ENCODE measurements at regions not wholly inside any gene's neighbourhood (a gene's known extent, or its start where the extent isn't known, plus 50 kb on each side); places are given as distances from the start of the nearest gene placed in this dataset.
"Not testable (repeated sequence)": the region's sequence is repeated elsewhere in the genome, so short reads cannot be mapped to it uniquely, and the experiment has no call there.

- H3K4me2 ChIP-seq (ENCODE audit: extremely low read depth, insufficient read depth, low read length), result no peak overlapping the region
- H4K20me1 ChIP-seq (ENCODE audit: control insufficient read depth, extremely low read depth, insufficient read depth, low read length), result no peaks in the 10 kb centered on the region
- no peak for DNase-seq (ENCODE audit: low read depth in 2 of 2)
- H3K4me3 ChIP-seq (replicated peaks in 1 of 4; ENCODE audit: control extremely low read depth in 1 of 4, insufficient read depth in 1 of 4, low read depth in 3 of 4, low read length in 4 of 4), result no peak overlapping the region
- no peaks in the 10 kb centered on the region for H3K36me3 ChIP-seq (ENCODE audit: control insufficient read depth, insufficient read depth, low read length)
- peaks cover 4% of the 10 kb centered on the region for H3K27me3 ChIP-seq (ENCODE audit: control insufficient read depth, insufficient read depth, low read length)
- no peaks in the 10 kb centered on the region for H3K9me3 ChIP-seq (ENCODE audit: control insufficient read depth, insufficient read depth, low read depth, low read length)
- TF ChIP-seq EZH2 (IDR thresholded peaks at IDR 0.05; ENCODE audit: low read length, missing control alignments) (no peak), CTCF (conservative IDR thresholded peaks at IDR 0.05 in 1 of 2, IDR thresholded peaks at IDR 0.05 in 1 of 2; ENCODE audit: low read depth in 1 of 2, low read length in 2 of 2) (no peak)
- no peaks in the 10 kb centered on the region for H3K4me1 ChIP-seq (ENCODE audit: control insufficient read depth, extremely low read depth, insufficient read depth, low read length)
- no peak overlapping the region for H2AFZ ChIP-seq (ENCODE audit: low read length)
- H3K27ac ChIP-seq (ENCODE audit: insufficient read depth, low read length), result no peak overlapping the region
- no peak overlapping the region for H3K9ac ChIP-seq (ENCODE audit: insufficient read depth, low read length)
- H3K79me2 ChIP-seq (ENCODE audit: control insufficient read depth, insufficient read depth, low read length), result no peaks in the 10 kb centered on the region
Observed at GRCh38 chr7:76142861-76143260, 58.8 kb upstream of the SRRM3 start.

GRCh38 chr7:76144664-76145270, 56.9 kb upstream of the SRRM3 start:
- H3K79me2 ChIP-seq (ENCODE audit: control insufficient read depth, insufficient read depth, low read length); H3K36me3 ChIP-seq (ENCODE audit: control insufficient read depth, insufficient read depth, low read length); H4K20me1 ChIP-seq (ENCODE audit: control insufficient read depth, extremely low read depth, insufficient read depth, low read length); H3K4me1 ChIP-seq (ENCODE audit: control insufficient read depth, extremely low read depth, insufficient read depth, low read length); DNase-seq (ENCODE audit: low read depth in 2 of 2); H3K9me3 ChIP-seq (ENCODE audit: control insufficient read depth, insufficient read depth, low read depth, low read length); H3K4me3 ChIP-seq (replicated peaks in 1 of 4; ENCODE audit: control extremely low read depth in 1 of 4, insufficient read depth in 1 of 4, low read depth in 3 of 4, low read length in 4 of 4); H3K9ac ChIP-seq (ENCODE audit: insufficient read depth, low read length); H3K27me3 ChIP-seq (ENCODE audit: control insufficient read depth, insufficient read depth, low read length); H2AFZ ChIP-seq (ENCODE audit: low read length); H3K4me2 ChIP-seq (ENCODE audit: extremely low read depth, insufficient read depth, low read length); H3K27ac ChIP-seq (ENCODE audit: insufficient read depth, low read length): not testable (repeated sequence)

GRCh38 chr7:76146374-76146773, 55.3 kb upstream of the SRRM3 start:
- no peaks in the 10 kb centered on the region for H3K79me2 ChIP-seq (ENCODE audit: control insufficient read depth, insufficient read depth, low read length)
- H2AFZ ChIP-seq (ENCODE audit: low read length), result no peak overlapping the region
- H3K27me3 ChIP-seq (ENCODE audit: control insufficient read depth, insufficient read depth, low read length), result peaks cover 5% of the 10 kb centered on the region
- no peaks in the 10 kb centered on the region for H3K36me3 ChIP-seq (ENCODE audit: control insufficient read depth, insufficient read depth, low read length)
- H3K9me3 ChIP-seq (ENCODE audit: control insufficient read depth, insufficient read depth, low read depth, low read length), result no peaks in the 10 kb centered on the region
- no peak overlapping the region for H3K9ac ChIP-seq (ENCODE audit: insufficient read depth, low read length)
- TF ChIP-seq EZH2 (IDR thresholded peaks at IDR 0.05; ENCODE audit: low read length, missing control alignments) (no peak), CTCF (conservative IDR thresholded peaks at IDR 0.05 in 1 of 2, IDR thresholded peaks at IDR 0.05 in 1 of 2; ENCODE audit: low read depth in 1 of 2, low read length in 2 of 2) (no peak)
- no peaks in the 10 kb centered on the region for H4K20me1 ChIP-seq (ENCODE audit: control insufficient read depth, extremely low read depth, insufficient read depth, low read length)
- H3K4me1 ChIP-seq (ENCODE audit: control insufficient read depth, extremely low read depth, insufficient read depth, low read length), result no peaks in the 10 kb centered on the region
- H3K27ac ChIP-seq (ENCODE audit: insufficient read depth, low read length), result no peak overlapping the region
- DNase-seq (ENCODE audit: low read depth in 2 of 2), result no peak
- H3K4me3 ChIP-seq (replicated peaks in 1 of 4; ENCODE audit: control extremely low read depth in 1 of 4, insufficient read depth in 1 of 4, low read depth in 3 of 4, low read length in 4 of 4), result no peak overlapping the region
- H3K4me2 ChIP-seq (ENCODE audit: extremely low read depth, insufficient read depth, low read length), result no peak overlapping the region

GRCh38 chr7:76148947-76149346, 52.7 kb upstream of the SRRM3 start:
- not testable (repeated sequence) for H3K9me3 ChIP-seq (ENCODE audit: control insufficient read depth, insufficient read depth, low read depth, low read length); H3K27ac ChIP-seq (ENCODE audit: insufficient read depth, low read length); H3K9ac ChIP-seq (ENCODE audit: insufficient read depth, low read length); H2AFZ ChIP-seq (ENCODE audit: low read length); H3K79me2 ChIP-seq (ENCODE audit: control insufficient read depth, insufficient read depth, low read length); H3K4me2 ChIP-seq (ENCODE audit: extremely low read depth, insufficient read depth, low read length); H3K4me3 ChIP-seq (replicated peaks in 1 of 4; ENCODE audit: control extremely low read depth in 1 of 4, insufficient read depth in 1 of 4, low read depth in 3 of 4, low read length in 4 of 4); H4K20me1 ChIP-seq (ENCODE audit: control insufficient read depth, extremely low read depth, insufficient read depth, low read length); H3K27me3 ChIP-seq (ENCODE audit: control insufficient read depth, insufficient read depth, low read length); H3K4me1 ChIP-seq (ENCODE audit: control insufficient read depth, extremely low read depth, insufficient read depth, low read length); H3K36me3 ChIP-seq (ENCODE audit: control insufficient read depth, insufficient read depth, low read length); DNase-seq (ENCODE audit: low read depth in 2 of 2)

All from fibroblast of lung (primary cell).